RCC 7860 (cell line): ENCODE measurements at regions not wholly inside any gene's neighbourhood (a gene's known extent, or its start where the extent isn't known, plus 50 kb on each side); places are given as distances from the start of the nearest gene placed in this dataset.

Experiments used
- DNase-seq: peaks from one replicate; pipeline ENCODE4 v3.0.0-alpha.2; 2015; ENCODE audit warnings: low spot score
- FAIRE-seq: peaks from 2 replicates; lab custom pipeline; 2012; peaks lifted over from hg19 to GRCh38; lab: Jason Lieb, UNC

DNA sequence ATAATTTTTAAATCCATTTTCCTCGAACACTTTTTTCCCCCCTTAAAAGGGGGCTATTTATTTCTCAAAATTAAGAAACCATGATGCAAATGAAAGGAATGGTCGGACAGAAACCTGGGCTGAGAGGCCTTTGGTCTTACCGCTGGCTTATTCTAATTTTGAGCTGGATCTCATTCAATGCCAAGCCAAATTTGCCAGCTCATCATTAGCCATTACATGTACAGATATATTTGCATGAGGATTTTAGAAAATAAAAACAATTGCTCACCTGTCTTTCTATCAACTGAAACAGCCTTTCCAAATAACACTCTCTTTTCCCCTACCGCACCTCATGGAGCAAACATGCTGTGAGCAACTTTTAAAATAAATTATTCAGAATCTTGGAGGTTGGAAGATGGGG is 219.5 kb upstream of the DTNBP1 start:
- DNase-seq (no peak), FAIRE-seq (no peak)

DNA sequence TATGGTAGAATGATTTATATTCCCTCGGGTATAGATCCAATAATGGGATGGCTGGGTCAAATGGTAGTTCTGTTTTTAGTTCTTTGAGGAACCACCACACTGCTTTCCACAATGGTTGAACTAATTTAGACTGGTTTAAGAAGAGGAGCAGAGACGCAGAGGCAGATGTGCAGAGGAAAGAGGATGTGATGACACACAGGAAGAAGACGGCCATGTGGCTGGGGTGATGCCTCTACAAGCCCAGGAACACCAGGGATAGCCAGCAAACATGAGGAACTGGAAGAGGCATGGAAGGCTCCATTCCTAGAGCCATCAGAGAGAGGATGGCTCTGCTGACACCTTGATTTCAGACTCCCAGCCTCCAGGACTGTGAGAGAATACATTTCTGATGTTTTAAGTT is 218.3 kb upstream of the DTNBP1 start:
- DNase-seq (no peak), FAIRE-seq (no peak)

DNA sequence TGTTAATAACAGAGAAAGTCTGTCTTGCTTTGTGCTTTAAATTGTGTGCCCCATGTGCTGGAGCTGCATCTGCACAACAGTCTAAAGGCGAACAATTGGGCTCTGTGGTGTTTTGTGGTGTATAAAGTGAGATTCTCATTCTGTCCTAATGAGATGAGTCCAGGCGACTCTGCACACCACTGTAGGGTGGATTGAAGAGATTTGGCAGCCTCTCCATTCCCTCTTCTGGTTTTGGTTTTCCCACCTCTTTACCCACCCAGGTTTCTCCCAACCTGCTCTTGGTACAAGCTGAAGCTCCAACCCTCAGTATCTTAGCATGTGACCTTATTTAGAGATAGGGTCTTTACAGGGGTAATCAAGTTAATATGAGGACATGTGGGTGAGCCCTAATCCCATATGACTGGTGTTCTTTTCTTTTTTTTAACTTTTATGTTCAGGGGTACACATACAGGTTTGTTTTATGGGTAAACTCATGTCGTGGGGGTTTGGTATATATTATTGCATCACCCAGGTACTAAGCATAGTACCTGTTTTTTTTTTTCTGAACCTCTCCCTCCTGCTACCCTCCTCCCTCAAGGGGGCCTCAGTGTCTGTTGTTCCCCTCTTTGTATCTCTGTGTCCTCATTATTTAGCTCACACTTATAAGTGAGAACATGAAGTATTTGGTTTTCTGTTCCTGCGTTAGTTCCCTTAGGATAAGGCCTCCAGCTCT is 217.6 kb upstream of the DTNBP1 start:
- no peak for FAIRE-seq

DNA sequence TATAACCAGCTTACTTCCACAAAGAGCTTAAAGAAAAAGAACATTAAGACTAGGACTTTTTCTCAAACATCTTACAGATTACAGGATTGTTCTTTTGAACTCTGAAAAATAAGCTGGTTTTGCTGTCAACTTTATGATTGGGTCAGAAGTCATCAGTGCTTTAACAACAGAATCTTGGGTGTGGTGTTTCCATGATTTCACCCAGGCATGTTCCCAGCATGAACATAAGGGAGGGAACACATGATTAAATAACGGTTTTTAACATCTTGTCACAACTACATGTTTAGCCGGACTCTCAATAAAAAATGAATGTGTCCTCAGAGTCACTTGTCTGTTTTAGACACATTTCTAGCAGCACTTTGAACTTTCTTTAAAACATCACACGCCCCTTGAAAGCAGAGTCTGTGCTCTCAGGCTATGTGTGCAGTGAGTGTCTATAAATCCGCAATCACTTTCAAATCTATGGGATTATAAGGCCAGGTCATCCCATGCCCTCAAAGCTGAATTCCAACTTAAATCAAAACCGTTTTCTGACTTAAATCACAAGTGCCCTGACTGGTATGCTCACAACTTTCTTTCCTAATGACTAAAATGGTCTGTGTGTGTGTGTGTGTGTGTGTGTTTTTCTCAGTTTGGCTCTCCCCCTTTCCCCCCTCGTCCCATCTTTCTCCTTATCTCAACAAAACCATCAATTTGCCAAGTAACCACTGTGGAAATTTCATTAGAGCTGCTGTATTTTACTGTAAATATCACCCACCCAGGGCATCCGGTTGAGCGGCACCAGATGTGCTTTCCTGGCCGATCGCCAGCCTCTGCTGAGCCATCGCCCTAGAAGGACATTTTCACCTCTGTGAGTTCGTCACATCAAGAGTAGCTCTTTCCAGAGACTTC is 216.8 kb upstream of the DTNBP1 start:
- DNase-seq (no peak), FAIRE-seq (no peak)

More for the DNA sequence above, 217.6 kb upstream of the DTNBP1 start:
- DNase-seq = no peak

DNA sequence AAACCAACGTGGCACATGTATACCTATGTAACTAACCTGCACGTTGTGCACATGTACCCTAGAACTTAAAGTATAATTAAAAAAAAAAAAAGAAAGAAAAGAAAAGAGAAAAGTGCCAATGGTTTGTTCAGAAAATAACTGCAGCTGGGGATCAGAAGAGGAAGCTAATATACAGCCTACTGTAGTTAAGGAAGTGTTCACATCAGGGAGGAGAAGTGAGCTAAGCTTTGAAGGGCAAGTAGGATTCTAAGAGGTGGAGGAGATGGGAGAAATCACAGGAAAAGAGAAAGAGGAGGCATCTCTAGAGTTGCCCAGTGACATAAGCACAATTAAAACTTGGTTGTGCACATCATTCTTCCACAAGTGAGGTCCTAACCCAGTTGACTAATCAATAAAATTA is 214.4 kb upstream of the DTNBP1 start:
- no peak for FAIRE-seq
- DNase-seq = no peak

DNA sequence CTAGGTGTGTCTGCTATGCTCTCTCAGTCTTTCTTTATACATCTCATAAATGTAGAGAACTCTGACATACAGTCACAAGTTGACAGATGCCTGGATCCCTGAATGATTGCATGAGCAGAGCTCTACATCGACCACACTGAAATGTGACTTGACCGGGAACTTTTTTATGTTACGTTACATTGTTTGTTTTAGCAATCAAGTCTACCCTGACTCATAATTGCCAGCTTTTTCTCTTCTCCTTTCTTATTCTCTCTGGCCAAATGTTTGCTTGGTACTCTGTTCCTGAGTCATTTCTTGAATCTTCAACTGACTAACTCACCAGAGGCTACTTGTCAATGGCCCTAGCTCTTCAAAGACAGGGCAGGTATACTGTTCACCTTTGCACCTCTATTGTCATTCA is 213.6 kb upstream of the DTNBP1 start:
- DNase-seq = no peak
- no peak for FAIRE-seq

DNA sequence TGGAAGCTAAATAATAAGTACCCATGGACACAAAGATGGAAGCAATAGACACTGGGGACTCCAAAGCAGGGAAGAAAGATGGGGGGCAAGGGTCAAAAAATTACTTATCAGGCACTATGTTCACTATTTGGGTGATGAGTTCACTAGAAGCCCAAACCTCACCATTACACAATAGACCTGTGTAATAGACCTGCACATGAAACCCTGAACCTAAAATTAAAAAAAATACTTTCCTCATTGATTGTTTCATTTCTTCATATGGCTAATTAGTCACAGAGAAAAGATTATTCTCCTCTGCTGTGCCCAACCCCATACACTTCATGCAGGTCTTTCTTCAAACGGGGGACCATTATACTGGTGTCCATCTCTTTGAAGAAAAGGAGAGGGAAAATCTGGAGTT is 213.0 kb upstream of the DTNBP1 start:
- DNase-seq (no peak), FAIRE-seq (no peak)

DNA sequence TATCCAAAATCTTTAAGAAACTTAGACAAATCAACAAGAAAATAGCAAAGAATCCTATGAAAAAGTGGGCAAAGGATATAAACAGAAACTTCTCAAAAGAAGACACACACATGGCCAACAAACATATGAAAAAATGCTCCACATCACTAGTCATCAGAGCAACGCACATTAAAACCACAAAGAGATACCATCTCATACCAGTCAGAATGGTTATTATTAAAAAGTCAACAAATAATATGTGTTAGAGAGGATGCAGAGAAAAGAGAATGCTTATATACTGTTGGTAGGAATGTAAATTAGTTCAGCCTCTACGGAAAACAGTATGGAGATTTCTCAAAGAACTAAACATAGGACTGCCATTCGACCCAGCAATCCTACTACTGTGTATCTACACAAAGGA is 212.0 kb upstream of the DTNBP1 start:
- DNase-seq (no peak), FAIRE-seq (no peak)

DNA sequence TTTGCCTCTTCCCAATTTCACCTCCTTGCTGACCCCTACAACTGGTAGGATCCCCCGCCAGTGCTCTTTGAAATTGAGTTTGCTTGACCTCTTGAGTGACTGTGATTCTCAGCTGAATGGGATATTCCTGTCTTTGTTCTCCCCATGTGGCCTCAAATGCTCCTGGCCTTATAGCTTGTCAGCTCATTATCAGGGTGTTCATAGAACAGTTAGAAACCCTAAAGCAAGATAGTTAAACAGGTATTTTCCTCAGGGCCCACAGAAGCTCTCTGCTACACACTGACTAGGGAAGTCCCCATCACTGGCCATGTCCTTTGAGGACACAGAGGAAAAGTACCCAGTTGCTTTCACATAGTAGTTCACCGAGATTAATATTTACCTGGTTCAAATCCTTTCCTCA is 211.5 kb upstream of the DTNBP1 start:
- no peak for FAIRE-seq
- no peak for DNase-seq

DNA sequence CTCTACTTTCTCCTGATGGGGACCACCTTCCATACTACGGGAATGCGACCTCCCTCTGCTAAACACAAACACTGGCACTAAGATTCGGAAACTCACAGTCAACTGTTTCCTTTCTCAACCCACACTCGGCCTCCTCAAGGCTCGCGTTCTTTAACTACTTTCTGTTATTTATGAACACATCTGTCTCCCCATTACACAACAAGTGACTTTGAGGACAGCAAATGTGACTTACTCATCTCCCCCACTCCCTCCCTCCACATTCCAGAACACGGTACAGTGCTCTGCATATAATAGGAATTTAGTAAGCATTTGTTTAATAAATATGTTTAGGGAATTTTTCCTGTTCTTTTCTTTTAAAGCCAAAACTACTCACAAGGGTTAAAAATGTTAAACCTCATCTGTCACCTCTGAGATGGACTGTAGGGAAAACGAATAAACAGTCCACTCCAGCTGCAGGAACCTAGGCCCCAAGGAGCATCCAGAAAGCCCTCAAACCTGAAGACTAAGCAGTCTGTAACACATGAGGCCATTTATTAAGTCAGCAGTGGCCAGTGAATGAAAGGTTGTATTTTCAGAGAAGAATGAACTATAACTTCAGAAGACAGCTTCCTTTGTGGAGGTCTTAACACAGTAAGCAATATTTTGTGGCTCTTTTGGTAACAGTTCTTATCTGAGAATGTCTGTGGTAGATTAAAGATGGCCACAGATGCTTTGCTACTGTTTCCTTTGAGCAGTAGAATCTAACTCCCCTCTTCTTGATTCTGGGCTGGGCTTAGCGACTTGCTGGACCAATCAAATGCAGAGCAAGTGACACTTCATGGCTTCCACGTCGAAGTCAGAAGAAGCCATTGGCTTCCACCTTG is 209.6 kb upstream of the DTNBP1 start:
- FAIRE-seq = no peak

DNA sequence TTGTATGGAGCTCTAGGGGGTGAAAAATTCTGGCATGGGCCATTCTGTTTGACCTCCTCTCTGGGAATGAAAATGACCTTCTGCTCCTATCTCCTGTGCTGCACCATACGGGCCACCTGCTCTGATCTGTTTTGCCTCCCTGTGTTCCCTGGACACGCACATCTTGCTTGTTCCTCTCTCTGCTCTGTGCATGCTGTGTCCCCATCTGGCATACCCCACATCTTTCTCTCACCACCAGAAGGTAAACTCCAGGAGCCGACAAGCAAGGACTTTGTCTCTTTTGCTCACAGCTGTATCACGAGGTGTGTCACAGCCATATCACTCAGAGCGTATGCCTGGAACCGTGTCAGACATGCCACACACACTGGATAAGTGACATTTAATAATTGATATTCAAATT is 208.4 kb upstream of the DTNBP1 start:
- DNase-seq (no peak), FAIRE-seq (no peak)

More for the DNA sequence above, 209.6 kb upstream of the DTNBP1 start:
- DNase-seq = no peak

DNA sequence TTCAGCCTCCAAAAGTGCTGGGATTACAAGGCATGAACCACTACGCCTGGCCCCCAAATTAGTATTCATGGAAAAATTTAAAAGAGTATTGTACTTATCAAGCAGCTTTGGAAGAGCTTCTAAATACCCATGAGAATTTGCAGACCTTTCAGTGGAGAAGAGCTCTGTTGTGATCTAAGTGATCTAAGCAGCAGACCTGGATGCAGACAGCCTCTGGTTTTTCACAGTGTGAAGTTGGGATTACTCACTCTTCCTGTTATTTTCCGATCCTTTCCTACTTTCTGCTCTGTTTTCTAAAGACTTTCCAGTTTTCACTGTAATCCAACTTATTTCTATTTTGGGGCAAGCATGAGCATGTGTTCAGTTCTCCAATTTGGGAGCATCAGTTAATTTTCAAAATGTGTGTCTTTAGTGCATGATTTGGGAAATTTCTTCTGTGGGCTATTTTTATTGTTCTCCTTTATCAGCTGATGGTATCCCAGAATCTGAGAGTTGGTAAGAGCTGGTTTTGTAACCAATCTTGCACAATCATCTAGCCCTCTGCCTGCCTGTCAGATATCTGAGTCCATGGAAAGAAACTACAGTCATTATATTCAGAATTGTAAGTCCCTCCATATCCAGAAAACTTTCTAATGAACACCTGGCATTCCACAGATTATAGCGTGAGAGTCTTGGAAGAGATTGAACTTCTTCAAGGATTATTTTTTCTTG is 207.7 kb upstream of the DTNBP1 start:
- DNase-seq (no peak), FAIRE-seq (no peak)

DNA sequence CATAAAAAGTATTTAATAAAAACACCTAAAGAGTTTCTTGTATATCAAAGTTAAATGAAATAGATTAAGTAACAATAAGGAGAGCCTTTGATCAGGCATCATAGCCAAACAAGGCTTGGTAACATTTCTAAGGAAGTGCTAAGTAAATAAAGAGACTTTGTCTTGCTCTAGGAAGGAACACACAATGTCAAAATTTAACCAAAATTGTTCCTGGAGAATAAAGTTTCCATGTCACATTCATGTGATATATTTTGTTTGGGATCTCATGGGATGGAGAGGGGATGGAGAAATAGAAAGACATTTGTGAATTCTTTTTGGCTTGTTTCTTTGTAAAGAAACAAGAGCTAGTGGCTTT is 201.9 kb upstream of the DTNBP1 start:
- no peak for DNase-seq
- FAIRE-seq = no peak

DNA sequence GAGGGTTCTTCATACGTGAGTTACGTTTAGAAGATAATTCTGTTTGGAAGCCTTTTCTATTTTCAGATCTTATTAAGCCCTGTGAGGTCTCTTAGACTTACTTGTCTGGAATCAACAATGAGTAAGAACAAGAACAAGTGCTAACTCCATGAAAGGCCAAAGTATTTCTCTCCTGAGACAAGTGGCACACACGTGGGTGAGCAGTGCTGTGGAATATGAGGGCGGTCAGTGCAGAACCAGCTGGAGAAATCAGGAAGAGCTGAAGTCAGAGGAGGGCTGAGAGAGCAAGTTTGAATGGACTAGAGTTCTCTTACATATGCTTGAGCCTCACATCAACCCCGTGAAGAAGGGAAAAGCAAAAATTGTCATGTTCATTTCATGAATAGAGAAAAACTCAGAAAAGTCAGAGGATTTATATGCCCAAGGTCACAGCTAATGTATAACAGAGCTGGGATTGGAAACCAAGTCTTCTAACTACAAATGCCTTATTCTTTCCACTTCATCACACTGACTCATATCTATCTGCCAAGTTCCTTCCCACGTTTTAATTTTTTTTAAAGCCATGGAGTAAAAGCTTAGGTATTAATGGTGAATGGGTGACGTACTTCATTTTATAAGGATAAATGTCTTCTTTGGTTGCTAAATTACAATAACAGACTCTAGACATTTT is 201.3 kb upstream of the DTNBP1 start:
- FAIRE-seq = no peak
- no peak for DNase-seq

DNA sequence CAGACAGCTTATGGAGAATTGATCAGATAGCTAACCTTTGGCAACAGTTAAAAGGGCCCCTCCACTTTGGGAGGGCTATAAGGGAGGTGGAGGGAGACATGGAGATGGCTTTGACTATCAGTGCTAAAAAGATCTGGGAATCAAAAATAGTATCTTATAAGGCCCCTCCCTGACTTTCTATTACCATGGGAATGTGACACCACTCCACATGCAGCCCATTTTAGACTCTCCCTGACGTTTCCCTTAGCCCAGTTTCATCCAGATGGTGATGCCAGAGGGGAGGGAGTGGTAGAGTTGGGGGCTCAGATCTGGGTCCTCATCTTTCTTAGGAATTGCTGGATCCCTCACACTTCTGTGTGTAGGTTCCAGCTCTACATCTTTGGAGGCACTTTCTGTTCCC is 200.0 kb upstream of the DTNBP1 start:
- DNase-seq (no peak), FAIRE-seq (no peak)

DNA sequence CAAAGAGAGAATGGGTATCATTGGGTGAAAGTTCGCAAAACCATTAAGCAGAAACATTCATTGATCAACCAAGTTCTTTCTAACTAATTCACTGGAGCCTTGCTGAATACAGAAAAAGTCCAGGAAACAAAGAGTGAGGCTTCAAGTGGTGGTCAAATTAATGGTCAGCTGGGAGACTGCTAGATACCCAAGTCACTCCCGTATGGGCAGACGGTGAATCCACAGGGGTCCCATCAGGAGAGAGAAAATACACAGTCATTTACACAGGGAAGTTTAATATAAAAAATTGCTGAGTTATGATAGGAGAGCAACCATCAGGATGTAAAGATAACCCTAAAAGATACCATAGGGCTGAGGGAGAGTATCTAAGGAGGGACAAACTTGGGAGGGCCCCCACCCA is 198.7 kb upstream of the DTNBP1 start:
- FAIRE-seq = no peak
- no peak for DNase-seq

DNA sequence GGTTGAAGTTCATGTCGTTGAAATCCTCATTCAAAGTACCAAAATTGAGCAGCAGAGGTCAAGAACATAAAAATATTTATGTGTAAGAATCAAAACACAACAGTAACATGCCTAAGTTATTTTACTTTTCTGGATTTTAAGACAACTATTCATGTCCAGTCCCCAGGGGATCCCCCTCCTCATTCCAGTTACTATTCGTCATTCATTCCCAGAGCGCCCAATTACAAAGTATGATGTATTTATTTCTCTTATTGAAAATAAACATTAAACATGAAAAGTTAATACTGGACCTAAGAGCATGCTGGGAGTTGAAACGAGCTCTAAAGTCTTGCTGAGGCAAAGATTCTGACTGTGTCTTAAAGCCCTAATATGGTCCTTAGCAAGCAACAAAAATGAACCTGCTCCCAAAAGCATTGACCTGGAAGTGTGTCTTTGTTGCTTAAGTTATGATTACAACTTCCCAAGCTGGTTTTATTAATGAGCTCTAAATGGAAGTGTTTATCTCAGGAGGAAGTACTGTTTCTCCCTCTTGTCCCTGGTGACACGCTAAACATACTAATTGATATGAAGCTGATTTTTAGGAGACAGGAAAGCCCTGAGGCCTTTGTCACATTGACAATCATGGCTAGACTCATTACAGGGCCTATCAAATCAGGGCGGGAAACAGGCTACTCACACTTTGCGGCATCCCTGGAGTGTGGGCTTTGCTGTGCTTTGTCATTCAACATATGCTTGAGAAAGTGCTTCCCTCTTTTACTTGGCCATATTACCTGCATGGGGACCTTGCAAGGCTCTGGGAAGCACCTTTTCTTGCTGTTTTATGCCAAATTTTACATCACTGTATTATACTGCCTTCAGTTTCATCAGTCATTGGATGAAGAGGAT is 192.2 kb upstream of the DTNBP1 start:
- DNase-seq (no peak), FAIRE-seq (no peak)

DNA sequence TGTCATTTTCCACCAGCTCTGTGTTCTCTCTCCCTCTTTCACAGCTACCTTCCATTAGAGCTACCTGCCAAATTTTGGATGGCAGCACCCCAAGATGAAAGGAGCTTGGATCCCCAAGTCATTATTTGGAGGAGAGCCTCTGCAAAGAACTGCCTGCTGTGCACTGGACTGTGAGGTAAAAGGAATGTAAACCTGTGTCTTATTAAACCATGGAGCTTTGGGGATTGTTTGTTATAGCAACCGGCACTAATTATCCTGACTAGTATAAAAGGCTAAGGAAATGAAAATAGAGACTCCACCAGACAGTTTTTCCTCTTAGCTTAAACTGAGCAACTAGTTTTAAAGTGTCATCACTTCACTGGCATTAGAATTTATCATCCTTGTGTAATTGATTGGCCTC is 191.6 kb upstream of the DTNBP1 start:
- FAIRE-seq (no peak), DNase-seq (no peak)

DNA sequence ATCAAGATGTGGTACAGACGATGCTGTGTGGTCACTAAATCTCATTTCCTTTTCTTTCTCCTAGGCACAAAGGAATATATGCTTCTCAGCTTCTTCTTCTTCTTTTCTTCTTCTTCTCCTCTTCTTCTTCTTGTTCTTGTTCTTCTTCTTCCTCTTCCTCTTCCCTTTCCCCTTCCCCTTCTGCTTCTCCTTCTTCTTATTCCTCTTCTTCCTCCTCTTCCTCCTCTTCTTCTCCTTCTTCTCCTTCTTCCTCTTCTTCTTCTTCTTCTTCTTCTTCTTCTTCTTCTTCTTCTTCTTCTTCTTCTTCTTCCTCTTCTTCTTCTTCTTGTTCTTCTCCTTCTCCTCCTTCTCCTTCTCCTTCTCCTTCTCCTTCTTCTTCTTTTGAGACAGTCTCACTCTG is 190.4 kb upstream of the DTNBP1 start:
- DNase-seq = no peak
- no peak for FAIRE-seq
